ENCODE measurements at regions not wholly inside any gene's neighbourhood (a gene's known extent, or its start where the extent isn't known, plus 50 kb on each side); places are given as distances from the start of the nearest gene placed in this dataset.

DNA sequence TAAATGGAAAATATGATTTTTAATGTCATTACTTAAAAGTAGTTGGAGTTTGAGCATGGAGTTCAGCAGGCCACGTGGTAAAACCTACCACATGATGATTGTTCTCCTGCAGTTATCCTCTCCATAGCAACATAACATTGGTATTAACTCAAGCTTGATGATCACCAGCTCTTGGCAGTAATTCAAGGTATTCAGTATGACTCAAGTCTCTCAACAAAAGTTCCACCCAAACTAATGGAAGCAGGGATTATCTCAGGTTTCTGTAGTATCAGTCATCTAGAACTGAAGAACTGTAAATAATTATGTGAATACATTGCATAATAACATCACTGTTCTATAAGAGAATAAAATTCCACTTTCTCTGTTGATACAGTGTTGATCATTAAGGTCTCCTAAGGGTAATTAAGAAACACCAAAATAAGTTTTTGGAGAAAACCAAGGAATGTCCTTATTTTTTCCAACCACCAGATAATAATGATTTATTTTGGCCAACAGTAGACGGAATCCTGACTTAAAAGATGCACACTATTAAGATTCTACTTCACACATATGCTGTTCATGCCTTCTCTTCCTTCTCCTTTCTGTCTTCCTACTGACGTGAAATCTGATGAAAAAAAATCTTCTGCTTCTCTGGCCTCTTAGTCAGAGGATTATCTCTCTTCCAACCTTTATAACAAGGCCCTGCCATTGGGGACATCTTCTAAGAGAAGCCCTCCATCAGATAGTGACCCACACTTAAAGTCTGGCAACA, 1092.3 kb downstream of the EFNB2 start:
- DNase-seq: no peak
- Mint-ChIP-seq H3K27me3 (ENCODE audit: unreplicated experiment) (no peaks in the 10 kb centered on the region), H3K9me3 (ENCODE audit: unreplicated experiment) (no peaks in the 10 kb centered on the region)

DNA sequence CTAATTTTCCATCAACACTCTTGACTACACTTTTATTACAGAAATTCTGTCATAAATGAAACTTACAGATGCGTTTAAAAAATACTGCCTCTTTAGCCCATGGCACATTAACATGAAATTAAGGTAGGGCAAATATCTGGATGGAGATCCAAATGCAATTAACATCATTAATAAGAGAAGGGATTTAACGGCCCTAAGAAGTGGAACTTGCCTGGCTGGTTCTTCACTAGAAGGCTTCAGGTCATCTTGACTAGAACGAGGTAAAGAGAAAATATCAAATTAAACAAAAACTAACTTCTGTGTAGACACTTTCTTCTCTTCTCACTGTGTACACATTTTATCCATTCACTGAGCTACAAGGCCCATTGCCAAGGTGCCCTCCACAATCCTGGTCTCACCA, 1093.4 kb downstream of the EFNB2 start:
- H3K4me3 Mint-ChIP-seq (ENCODE audit: unreplicated experiment): no peak overlapping the region
- no peak for DNase-seq
- H3K27me3 Mint-ChIP-seq (ENCODE audit: unreplicated experiment): no peaks in the 10 kb centered on the region
- H3K4me1 Mint-ChIP-seq (ENCODE audit: low read depth, unreplicated experiment): no peaks in the 10 kb centered on the region
- no peak overlapping the region for H3K27ac Mint-ChIP-seq (ENCODE audit: unreplicated experiment)
- TF ChIP-seq, protein P1, sequence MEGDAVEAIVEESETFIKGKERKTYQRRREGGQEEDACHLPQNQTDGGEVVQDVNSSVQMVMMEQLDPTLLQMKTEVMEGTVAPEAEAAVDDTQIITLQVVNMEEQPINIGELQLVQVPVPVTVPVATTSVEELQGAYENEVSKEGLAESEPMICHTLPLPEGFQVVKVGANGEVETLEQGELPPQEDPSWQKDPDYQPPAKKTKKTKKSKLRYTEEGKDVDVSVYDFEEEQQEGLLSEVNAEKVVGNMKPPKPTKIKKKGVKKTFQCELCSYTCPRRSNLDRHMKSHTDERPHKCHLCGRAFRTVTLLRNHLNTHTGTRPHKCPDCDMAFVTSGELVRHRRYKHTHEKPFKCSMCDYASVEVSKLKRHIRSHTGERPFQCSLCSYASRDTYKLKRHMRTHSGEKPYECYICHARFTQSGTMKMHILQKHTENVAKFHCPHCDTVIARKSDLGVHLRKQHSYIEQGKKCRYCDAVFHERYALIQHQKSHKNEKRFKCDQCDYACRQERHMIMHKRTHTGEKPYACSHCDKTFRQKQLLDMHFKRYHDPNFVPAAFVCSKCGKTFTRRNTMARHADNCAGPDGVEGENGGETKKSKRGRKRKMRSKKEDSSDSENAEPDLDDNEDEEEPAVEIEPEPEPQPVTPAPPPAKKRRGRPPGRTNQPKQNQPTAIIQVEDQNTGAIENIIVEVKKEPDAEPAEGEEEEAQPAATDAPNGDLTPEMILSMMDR (IDR thresholded peaks at IDR 0.05; ENCODE audit: partially characterized antibody, unreplicated experiment): no peak
- no peaks in the 10 kb centered on the region for H3K9me3 Mint-ChIP-seq (ENCODE audit: unreplicated experiment)
- no peaks in the 10 kb centered on the region for H3K36me3 Mint-ChIP-seq (ENCODE audit: unreplicated experiment)

More for the DNA sequence above, 1092.3 kb downstream of the EFNB2 start:
- no peak overlapping the region for H3K27ac Mint-ChIP-seq (ENCODE audit: unreplicated experiment)
- no peaks in the 10 kb centered on the region for H3K36me3 Mint-ChIP-seq (ENCODE audit: unreplicated experiment)
- TF ChIP-seq, protein P1 (IDR thresholded peaks at IDR 0.05; ENCODE audit: partially characterized antibody, unreplicated experiment): no peak
- H3K4me3 Mint-ChIP-seq (ENCODE audit: unreplicated experiment): no peak overlapping the region
- no peaks in the 10 kb centered on the region for H3K4me1 Mint-ChIP-seq (ENCODE audit: low read depth, unreplicated experiment)

DNA sequence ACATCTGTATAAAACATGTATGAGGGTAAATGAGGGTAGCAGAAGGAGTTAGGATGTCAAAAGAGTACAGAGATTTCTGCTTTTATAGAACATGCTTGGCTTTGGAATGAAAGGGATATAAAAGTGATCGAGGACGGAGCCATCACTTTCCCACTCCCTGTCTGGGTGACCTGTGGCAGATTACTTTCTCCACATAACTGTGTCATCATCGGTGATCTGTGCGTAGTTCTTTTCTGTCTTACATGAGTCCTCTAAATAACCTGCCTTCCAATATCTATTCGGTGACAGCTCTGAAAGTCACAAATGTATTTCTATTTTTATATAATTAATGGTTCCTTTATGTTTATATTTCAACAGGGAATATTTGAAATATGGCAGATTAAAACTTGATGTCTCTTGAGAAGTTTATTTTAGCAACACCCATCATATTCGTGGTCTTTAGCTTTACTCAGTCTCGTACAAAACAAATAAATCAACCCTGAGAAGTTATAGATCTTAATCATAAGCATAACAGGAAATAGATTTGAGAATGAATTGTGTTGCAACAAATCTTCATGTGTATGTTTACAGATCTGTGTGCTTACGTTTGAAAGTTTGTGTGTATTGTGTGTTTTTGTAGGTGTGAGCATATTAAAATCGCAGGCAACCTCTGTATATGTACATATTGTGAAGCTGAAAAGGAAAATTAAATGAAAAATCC, 1094.3 kb downstream of the EFNB2 start:
- H3K27me3 Mint-ChIP-seq (ENCODE audit: unreplicated experiment): no peaks in the 10 kb centered on the region
- H3K4me1 Mint-ChIP-seq (ENCODE audit: low read depth, unreplicated experiment): no peaks in the 10 kb centered on the region
- H3K9me3 Mint-ChIP-seq (ENCODE audit: unreplicated experiment): no peaks in the 10 kb centered on the region
- TF ChIP-seq, protein P1 (IDR thresholded peaks at IDR 0.05; ENCODE audit: partially characterized antibody, unreplicated experiment): no peak
- no peak for DNase-seq
- H3K27ac Mint-ChIP-seq (ENCODE audit: unreplicated experiment): no peak overlapping the region
- H3K4me3 Mint-ChIP-seq (ENCODE audit: unreplicated experiment): no peak overlapping the region
- no peaks in the 10 kb centered on the region for H3K36me3 Mint-ChIP-seq (ENCODE audit: unreplicated experiment)

DNA sequence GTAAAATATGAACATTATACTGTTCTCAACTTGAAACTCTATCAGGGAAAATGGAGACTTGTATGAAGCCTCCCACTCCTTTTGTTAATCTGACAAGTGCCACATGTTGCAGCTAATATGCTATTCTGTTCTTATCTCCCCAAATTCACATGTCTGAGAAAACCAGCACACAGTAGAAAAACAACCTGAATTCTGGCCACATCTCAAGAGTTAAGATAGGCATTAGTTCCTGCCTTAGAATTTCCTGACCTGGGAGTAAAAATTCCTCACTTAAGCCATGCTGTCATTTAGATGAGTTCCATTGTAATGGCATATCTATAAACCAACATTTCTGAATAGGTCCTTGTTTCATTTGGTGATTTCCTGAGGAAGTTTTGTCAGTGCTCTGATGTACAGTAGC, 1098.5 kb downstream of the EFNB2 start:
- DNase-seq: no peak
- Mint-ChIP-seq H3K4me3 (ENCODE audit: unreplicated experiment) (no peak overlapping the region), H3K27me3 (ENCODE audit: unreplicated experiment) (no peaks in the 10 kb centered on the region), H3K4me1 (ENCODE audit: low read depth, unreplicated experiment) (no peaks in the 10 kb centered on the region), H3K9me3 (ENCODE audit: unreplicated experiment) (no peaks in the 10 kb centered on the region), H3K36me3 (ENCODE audit: unreplicated experiment) (no peaks in the 10 kb centered on the region), H3K27ac (ENCODE audit: unreplicated experiment) (no peak overlapping the region)
- TF ChIP-seq, protein P1 (IDR thresholded peaks at IDR 0.05; ENCODE audit: partially characterized antibody, unreplicated experiment): no peak

DNA sequence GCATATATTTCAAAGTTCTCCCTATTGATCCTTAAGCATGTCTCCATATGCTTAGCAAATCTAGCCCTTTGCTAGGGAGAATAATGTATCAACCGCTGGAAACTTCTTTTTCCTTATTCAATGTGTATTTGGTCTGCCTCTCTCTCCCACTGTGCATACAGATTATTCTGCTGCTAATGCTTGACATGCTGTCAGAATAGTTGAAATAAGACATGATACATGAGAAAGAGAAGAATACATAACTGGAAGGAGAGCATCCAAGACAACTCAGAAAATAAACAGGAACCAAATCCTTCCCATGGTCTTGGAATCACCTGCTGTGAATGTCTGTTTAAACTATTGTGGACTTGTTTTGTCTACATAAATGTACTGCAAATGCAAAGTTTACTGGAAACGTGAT, 1103.0 kb downstream of the EFNB2 start:
- Mint-ChIP-seq H3K27ac (ENCODE audit: unreplicated experiment) (no peak overlapping the region), H3K9me3 (ENCODE audit: unreplicated experiment) (no peaks in the 10 kb centered on the region), H3K4me3 (ENCODE audit: unreplicated experiment) (no peak overlapping the region), H3K36me3 (ENCODE audit: unreplicated experiment) (no peaks in the 10 kb centered on the region), H3K4me1 (ENCODE audit: low read depth, unreplicated experiment) (no peaks in the 10 kb centered on the region), H3K27me3 (ENCODE audit: unreplicated experiment) (no peaks in the 10 kb centered on the region)
- no peak for DNase-seq
- TF ChIP-seq, protein P1 (IDR thresholded peaks at IDR 0.05; ENCODE audit: partially characterized antibody, unreplicated experiment): no peak
